Body of pancreas (tissue), 4 donors: ENCODE measurements at regions not wholly inside any gene's neighbourhood (a gene's known extent, or its start where the extent isn't known, plus 50 kb on each side); places are given as distances from the start of the nearest gene placed in this dataset.

Experiments
- POLR2A ChIP-seq, 3 donors: fragments of 450-650 bp; IDR thresholded peaks; one replicate each; pipeline ENCODE4 v1.6.1; 2016; ENCODE audit warnings: antibody characterized with exemption in 3 of 3, mild to moderate bottlenecking in 2 of 3
- TF ChIP-seq, protein P1 (sequence below), 7 experiments: fragments of 450-650 bp in 4 of 7; fragments of 200-600 bp in 3 of 7; sonication (generic) in 3 of 7; IDR thresholded peaks; one replicate each; pipeline ENCODE4 v1.5.1; 2016 to 2019; ENCODE audit warnings: antibody characterized with exemption in 7 of 7

DNA sequence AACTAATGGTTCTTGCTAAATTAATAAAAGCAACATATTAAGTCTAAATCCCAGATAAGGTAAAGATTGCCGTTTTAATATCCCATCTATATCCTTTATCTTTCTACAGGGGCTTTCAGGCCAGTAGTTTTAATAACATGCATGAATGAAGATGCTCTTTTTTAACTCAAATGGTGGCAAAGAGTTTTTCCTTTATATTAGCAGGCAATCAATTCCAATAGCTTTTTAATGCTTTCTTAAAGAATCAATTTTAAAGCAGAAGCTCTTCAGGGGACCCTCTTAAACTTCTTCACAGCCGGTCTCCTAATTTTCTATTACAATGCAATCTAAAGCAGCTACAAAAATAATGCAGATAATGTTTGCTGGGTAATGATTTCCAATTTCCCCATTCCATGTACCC lies 107.8 kb upstream of the HS3ST5 start:
- TF ChIP-seq, protein P1, sequence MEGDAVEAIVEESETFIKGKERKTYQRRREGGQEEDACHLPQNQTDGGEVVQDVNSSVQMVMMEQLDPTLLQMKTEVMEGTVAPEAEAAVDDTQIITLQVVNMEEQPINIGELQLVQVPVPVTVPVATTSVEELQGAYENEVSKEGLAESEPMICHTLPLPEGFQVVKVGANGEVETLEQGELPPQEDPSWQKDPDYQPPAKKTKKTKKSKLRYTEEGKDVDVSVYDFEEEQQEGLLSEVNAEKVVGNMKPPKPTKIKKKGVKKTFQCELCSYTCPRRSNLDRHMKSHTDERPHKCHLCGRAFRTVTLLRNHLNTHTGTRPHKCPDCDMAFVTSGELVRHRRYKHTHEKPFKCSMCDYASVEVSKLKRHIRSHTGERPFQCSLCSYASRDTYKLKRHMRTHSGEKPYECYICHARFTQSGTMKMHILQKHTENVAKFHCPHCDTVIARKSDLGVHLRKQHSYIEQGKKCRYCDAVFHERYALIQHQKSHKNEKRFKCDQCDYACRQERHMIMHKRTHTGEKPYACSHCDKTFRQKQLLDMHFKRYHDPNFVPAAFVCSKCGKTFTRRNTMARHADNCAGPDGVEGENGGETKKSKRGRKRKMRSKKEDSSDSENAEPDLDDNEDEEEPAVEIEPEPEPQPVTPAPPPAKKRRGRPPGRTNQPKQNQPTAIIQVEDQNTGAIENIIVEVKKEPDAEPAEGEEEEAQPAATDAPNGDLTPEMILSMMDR (IDR thresholded peaks at IDR 0.05), result no peak
- TF ChIP-seq POLR2A (IDR thresholded peaks at IDR 0.05), result no peak
